ENCODE measurements at regions not wholly inside any gene's neighbourhood (a gene's known extent, or its start where the extent isn't known, plus 50 kb on each side); places are given as distances from the start of the nearest gene placed in this dataset.

- POLR2A ChIA-PET, result no interaction called here
- Histone ChIP-seq H3K36me3 (ENCODE audit: control insufficient read depth in 1 of 2, insufficient read depth in 2 of 2, low read length in 2 of 2) (no peaks in the 10 kb centered on the region), H3K4me1 (ENCODE audit: control insufficient read depth in 1 of 2, insufficient read depth in 2 of 2, low read length in 2 of 2) (no peaks in the 10 kb centered on the region), H3K27ac (ENCODE audit: low read depth, low read length) (no peak overlapping the region), H3K4me2 (ENCODE audit: low read length) (no peak overlapping the region), H3K9me2 (ENCODE audit: insufficient read depth) (no peaks in the 10 kb centered on the region), H2AFZ (ENCODE audit: low read depth, low read length, poor library complexity, severe bottlenecking) (no peak overlapping the region), H3K27me3 (ENCODE audit: insufficient read depth, low read length) (no peaks in the 10 kb centered on the region), H3K9me3 (ENCODE audit: control insufficient read depth in 1 of 2, insufficient read depth in 1 of 2, low read depth in 1 of 2, low read length in 2 of 2) (no peaks in the 10 kb centered on the region), H3K9ac (ENCODE audit: low read length) (no peak overlapping the region), H4K20me1 (ENCODE audit: insufficient read depth) (no peaks in the 10 kb centered on the region), H3K79me2 (ENCODE audit: insufficient read depth, low read length) (no peaks in the 10 kb centered on the region), H3K4me3 (replicated peaks in 1 of 2; ENCODE audit: low read depth in 1 of 2, low read length in 2 of 2) (no peak overlapping the region)
- intact Hi-C loops (cut with micrococcal nuclease), result no loop called here
- DNase-seq (ENCODE audit: low read depth, low spot score) (no peak), ATAC-seq (no peak)
- TF ChIP-seq MAX (IDR thresholded peaks at IDR 0.05), result no peak
- TF ChIP-seq CBX3 (IDR thresholded peaks at IDR 0.05; ENCODE audit: low read depth), result no peak
- no peak for TF ChIP-seq EGR1 (IDR thresholded peaks at IDR 0.05; ENCODE audit: low read depth)
- no peak for TF ChIP-seq ATF3 (IDR thresholded peaks at IDR 0.05)
- no peak for TF ChIP-seq POLR2AphosphoS5 (IDR thresholded peaks at IDR 0.05; ENCODE audit: low read depth, low read length)
- no peak for TF ChIP-seq REST (IDR thresholded peaks at IDR 0.05; ENCODE audit: low read depth)
- no TSS peak for BruUV-seq (replicated peaks)
- CTCF ChIA-PET, result no interaction called here
- RAD21 ChIA-PET (ENCODE audit: low non-redundant PET in 1 of 2, low total read pairs in 2 of 2, uncharacterized antibody in 2 of 2, unreplicated experiment in 2 of 2), result no interaction called here
These were observed 268.6 kb upstream of the SLCO3A1 start for GRCh38 chr15:91584895-91585294.

GRCh38 chr15:91586560-91586959, 266.9 kb upstream of the SLCO3A1 start:
- intact Hi-C loops (cut with micrococcal nuclease), result no loop called here
- no peaks in the 10 kb centered on the region for H3K9me2 ChIP-seq (ENCODE audit: insufficient read depth)
- no peaks in the 10 kb centered on the region for H4K20me1 ChIP-seq (ENCODE audit: insufficient read depth)
- no peaks in the 10 kb centered on the region for H3K9me3 ChIP-seq (ENCODE audit: control insufficient read depth in 1 of 2, insufficient read depth in 1 of 2, low read depth in 1 of 2, low read length in 2 of 2)
- no peaks in the 10 kb centered on the region for H3K36me3 ChIP-seq (ENCODE audit: control insufficient read depth in 1 of 2, insufficient read depth in 2 of 2, low read length in 2 of 2)
- H3K27ac ChIP-seq (ENCODE audit: low read depth, low read length), result no peak overlapping the region
- no peak overlapping the region for H2AFZ ChIP-seq (ENCODE audit: low read depth, low read length, poor library complexity, severe bottlenecking)
- H3K79me2 ChIP-seq (ENCODE audit: insufficient read depth, low read length), result no peaks in the 10 kb centered on the region
- no peak overlapping the region for H3K4me2 ChIP-seq (ENCODE audit: low read length)
- no peaks in the 10 kb centered on the region for H3K27me3 ChIP-seq (ENCODE audit: insufficient read depth, low read length)
- ATAC-seq (no peak), DNase-seq (ENCODE audit: low read depth, low spot score) (no peak)
- CTCF ChIA-PET, result no interaction called here
- no peaks in the 10 kb centered on the region for H3K4me1 ChIP-seq (ENCODE audit: control insufficient read depth in 1 of 2, insufficient read depth in 2 of 2, low read length in 2 of 2)
- H3K9ac ChIP-seq (ENCODE audit: low read length), result no peak overlapping the region
- no peak overlapping the region for H3K4me3 ChIP-seq (replicated peaks in 1 of 2; ENCODE audit: low read depth in 1 of 2, low read length in 2 of 2)
- POLR2A ChIA-PET, result no interaction called here
- BruUV-seq (replicated peaks), result no TSS peak
- RAD21 ChIA-PET (ENCODE audit: low non-redundant PET in 1 of 2, low total read pairs in 2 of 2, uncharacterized antibody in 2 of 2, unreplicated experiment in 2 of 2), result no interaction called here
- no peak for TF ChIP-seq YY1 (IDR thresholded peaks at IDR 0.05; ENCODE audit: extremely low read depth, insufficient replicate concordance, low read depth, low read length)
- no peak for TF ChIP-seq ELF1 (IDR thresholded peaks at IDR 0.05; ENCODE audit: borderline replicate concordance, low read depth)
- no peak for TF ChIP-seq JUND (IDR thresholded peaks at IDR 0.05)
- no peak for TF ChIP-seq ZNF274 (IDR thresholded peaks at IDR 0.05; ENCODE audit: low read depth, low read length)
- no peak for TF ChIP-seq EGR1 (IDR thresholded peaks at IDR 0.05; ENCODE audit: low read depth)
- no peak for TF ChIP-seq EZH2 (IDR thresholded peaks at IDR 0.05)
- no peak for TF ChIP-seq SRF (IDR thresholded peaks at IDR 0.05; ENCODE audit: low read depth)
- no peak for TF ChIP-seq CEBPB (IDR thresholded peaks at IDR 0.05; ENCODE audit: low read depth)
- TF ChIP-seq RAD21 (IDR thresholded peaks at IDR 0.05; ENCODE audit: low read depth), result no peak
- no peak for TF ChIP-seq ATF3 (IDR thresholded peaks at IDR 0.05)
- no peak for TF ChIP-seq SIN3A (IDR thresholded peaks at IDR 0.05; ENCODE audit: low read depth)
- TF ChIP-seq SP1 (IDR thresholded peaks at IDR 0.05; ENCODE audit: low read depth), result no peak
- TF ChIP-seq CBX3 (IDR thresholded peaks at IDR 0.05; ENCODE audit: low read depth), result no peak
- TF ChIP-seq FOSL1 (IDR thresholded peaks at IDR 0.05; ENCODE audit: low read depth), result no peak
- no peak for TF ChIP-seq ZFX (IDR thresholded peaks at IDR 0.05)
- TF ChIP-seq POLR2AphosphoS5 (IDR thresholded peaks at IDR 0.05; ENCODE audit: low read depth, low read length), result no peak

Measured in HCT116 (cell line).